CD1c-positive myeloid dendritic cell (primary cell): ENCODE measurements at regions not wholly inside any gene's neighbourhood (a gene's known extent, or its start where the extent isn't known, plus 50 kb on each side); places are given as distances from the start of the nearest gene placed in this dataset.

Experiments
- DNase-seq: peaks from one replicate; pipeline ENCODE4 v3.0.0-alpha.2; 2016; ENCODE audit errors: extremely low spot score

DNA sequence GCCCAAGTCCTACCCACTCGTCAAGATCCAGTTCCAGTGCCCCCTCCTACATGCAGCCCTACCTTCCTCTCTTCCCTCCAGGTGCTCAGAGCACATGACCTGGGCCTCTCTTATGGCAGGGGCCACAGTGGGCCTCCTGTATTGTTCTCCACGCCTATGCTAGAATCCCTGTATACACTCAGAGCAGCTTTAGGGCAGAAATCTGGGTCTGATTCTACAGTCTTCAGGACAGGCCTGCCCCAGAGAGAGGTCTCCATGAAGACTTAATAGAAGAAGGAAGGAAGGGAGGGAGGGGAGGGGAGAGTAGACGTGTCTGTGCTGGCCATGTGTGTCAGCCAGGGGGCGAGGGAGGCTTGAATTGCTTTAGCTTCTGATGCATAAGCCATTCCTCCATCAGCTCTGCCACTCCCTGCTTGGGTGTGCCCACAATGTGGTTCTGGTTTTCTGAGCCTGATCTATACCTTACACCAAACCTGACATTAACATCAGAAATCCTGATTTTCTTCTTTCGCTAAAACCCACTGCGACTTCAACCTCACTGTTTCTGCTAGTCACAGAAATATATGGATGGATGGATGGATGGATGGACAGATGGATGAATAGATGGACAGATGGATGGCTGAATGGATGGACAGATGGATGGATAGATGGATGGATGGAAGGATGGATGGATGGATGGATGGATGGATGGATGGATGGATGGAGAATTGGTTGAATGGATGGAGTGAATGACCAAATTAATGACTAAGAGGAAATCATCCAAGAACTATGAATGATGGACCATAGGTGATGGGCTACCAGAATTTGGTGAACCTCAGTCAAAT, 56.6 kb upstream of the PRDM11 start:
- DNase-seq = no peak

- no peak for DNase-seq
These were observed 55.8 kb upstream of the PRDM11 start for GRCh38 chr11:45090607-45091006.

- no peak for DNase-seq
These were observed 54.7 kb upstream of the PRDM11 start for GRCh38 chr11:45091563-45092403.

GRCh38 chr11:45092404-45092785, 54.0 kb upstream of the PRDM11 start:
- DNase-seq = no peak

DNA sequence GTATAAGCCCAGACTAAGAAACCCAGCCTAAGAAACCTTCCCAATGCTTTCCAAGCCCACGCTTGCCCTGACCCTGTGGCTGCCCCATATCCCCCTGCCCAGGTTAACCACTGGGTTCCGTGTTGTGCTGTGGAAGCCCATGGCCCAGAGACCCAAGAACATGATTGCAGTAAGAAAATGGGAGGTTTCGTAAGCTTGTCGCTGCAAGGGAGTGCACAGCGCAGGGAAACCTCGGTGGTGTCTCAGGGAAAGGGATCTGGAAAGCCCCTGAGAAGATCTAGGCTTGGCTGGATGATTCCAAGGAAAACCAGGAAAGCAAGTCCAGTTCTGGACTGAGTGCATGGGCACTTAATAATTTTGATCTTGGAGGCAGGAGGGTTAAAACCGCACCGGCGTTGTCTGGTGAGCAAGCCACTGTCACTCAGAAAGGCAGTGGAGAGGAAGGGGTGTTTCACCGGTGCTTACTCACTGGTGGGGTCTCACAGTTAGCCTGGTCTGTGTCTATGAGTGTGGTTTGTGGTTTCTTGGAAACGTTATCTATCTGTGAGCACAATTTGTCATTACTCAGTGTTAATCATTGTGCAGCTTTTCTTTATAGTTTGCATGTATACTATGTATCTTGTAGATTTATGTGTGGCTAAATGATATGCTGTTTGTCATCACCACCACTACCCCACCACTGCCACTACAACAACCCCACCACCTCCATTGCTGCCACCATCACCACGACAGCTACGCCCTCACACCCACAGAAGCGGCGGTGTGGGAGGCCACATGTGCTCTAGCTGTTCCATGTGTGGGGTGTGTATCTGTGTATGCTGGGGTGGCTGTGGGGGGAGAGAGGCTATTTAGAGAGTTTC, 53.3 kb upstream of the PRDM11 start:
- DNase-seq = no peak

GRCh38 chr11:45093761-45094455, 52.5 kb upstream of the PRDM11 start:
- DNase-seq = no peak

DNA sequence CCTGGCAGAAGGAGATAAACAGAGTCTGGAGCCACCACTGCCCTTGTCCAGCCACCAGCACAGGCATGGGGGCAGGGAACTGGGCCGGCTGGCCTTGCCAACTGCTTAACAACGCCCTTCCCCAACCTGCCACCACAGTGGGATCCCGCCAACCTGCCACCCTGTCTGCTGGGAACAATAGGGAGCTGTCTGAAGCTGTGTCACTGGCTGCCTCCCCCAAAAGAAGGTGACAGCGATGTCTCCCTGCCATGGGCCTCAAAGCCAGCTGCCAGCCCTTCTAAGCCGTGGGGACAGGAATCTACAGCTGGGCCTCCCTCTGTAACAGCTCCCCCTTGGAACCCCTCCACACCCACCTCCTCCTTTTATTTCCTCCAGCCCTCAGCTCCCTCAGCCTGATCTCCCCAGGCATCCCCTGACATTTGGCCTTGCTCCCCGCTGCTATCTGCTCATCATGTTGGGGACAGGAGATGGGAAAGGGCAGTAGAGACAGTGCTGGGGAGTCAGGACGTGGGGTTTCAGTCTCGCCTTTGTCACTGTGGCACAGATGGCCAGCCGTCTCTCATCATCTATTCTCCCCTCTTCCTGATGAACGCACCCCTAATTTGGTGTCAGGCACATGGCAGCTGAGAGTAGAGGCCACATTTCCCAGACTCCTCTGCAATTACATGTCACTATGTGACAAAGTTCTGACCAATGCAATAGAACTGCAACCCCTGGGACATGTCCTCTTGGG, 51.3 kb upstream of the PRDM11 start:
- DNase-seq = no peak

GRCh38 chr11:45095691-45096010, 50.8 kb upstream of the PRDM11 start:
- no peak for DNase-seq

DNA sequence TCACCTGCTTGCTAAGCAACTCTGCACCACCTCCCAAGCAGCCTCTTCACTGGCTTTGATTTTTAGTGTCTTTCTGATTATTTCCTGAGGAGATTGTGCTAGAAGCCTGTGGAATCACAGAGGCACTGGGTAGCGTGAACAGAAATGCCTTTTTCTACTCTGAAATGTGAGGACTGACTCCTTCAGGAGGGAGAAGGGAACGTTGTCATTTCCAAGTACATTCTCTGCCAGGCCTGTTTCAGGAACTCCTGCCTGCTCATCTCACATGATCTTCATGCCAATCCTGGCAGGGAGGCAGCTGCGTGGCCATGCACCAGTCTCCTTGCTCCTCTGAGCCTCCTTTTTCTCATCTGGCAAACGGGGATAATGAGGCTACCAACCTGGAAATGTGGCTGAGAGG, 49.8 kb upstream of the PRDM11 start:
- no peak for DNase-seq
